Epithelial cell of prostate (primary cell): ENCODE measurements at regions not wholly inside any gene's neighbourhood (a gene's known extent, or its start where the extent isn't known, plus 50 kb on each side); places are given as distances from the start of the nearest gene placed in this dataset.

Experiments
- DNase-seq: peaks from one replicate; pipeline ENCODE4 v3.0.0-alpha.2; 2011; ENCODE audit warnings: low read depth, low spot score
- H3K27ac ChIP-seq: fragments of 450-650 bp; 2 replicates; pipeline ENCODE4 v1.5.1; 2017; ENCODE audit warnings: mild to moderate bottlenecking

GRCh38 chr16:8229011-8229520 lies 361.2 kb downstream of the TMEM114 start:
- H3K27ac ChIP-seq = no peak overlapping the region
- no peak for DNase-seq

- no peak overlapping the region for H3K27ac ChIP-seq
- no peak for DNase-seq
Observed at GRCh38 chr16:8217201-8217600, 373.1 kb downstream of the TMEM114 start.

- no peak for DNase-seq
- H3K27ac ChIP-seq = no peak overlapping the region
Observed at GRCh38 chr16:8204769-8205168, 385.5 kb downstream of the TMEM114 start.

- no peak for DNase-seq
- H3K27ac ChIP-seq = no peak overlapping the region
Observed at GRCh38 chr16:8204096-8204495, 386.2 kb downstream of the TMEM114 start.

- DNase-seq = no peak
- no peak overlapping the region for H3K27ac ChIP-seq
Observed at GRCh38 chr16:8203101-8203500, 387.2 kb downstream of the TMEM114 start.

GRCh38 chr16:8200839-8201238 lies 389.5 kb downstream of the TMEM114 start:
- no peak overlapping the region for H3K27ac ChIP-seq
- DNase-seq = no peak

- no peak for DNase-seq
- H3K27ac ChIP-seq = no peak overlapping the region
Observed at GRCh38 chr16:8199390-8199789, 390.9 kb downstream of the TMEM114 start.

GRCh38 chr16:8194794-8195193 lies 395.5 kb downstream of the TMEM114 start:
- H3K27ac ChIP-seq = no peak overlapping the region

GRCh38 chr16:8188841-8189240 lies 401.5 kb downstream of the TMEM114 start:
- DNase-seq = no peak
- H3K27ac ChIP-seq = no peak overlapping the region

More at GRCh38 chr16:8194794-8195193, 395.5 kb downstream of the TMEM114 start:
- no peak for DNase-seq

- no peak for DNase-seq
- H3K27ac ChIP-seq = no peak overlapping the region
Observed at GRCh38 chr16:8187782-8188372, 402.4 kb downstream of the TMEM114 start.

- no peak overlapping the region for H3K27ac ChIP-seq
- no peak for DNase-seq
Observed at GRCh38 chr16:8184854-8185253, 405.5 kb downstream of the TMEM114 start.

- H3K27ac ChIP-seq = no peak overlapping the region
- no peak for DNase-seq
Observed at GRCh38 chr16:8183176-8184099, 406.9 kb downstream of the TMEM114 start.

GRCh38 chr16:8182761-8183160 lies 407.6 kb downstream of the TMEM114 start:
- no peak for DNase-seq
- no peak overlapping the region for H3K27ac ChIP-seq

GRCh38 chr16:8179615-8180014 lies 410.7 kb downstream of the TMEM114 start:
- DNase-seq = no peak
- no peak overlapping the region for H3K27ac ChIP-seq

GRCh38 chr16:8178271-8178670 lies 412.0 kb downstream of the TMEM114 start:
- H3K27ac ChIP-seq = no peak overlapping the region
- no peak for DNase-seq

GRCh38 chr16:8175411-8175810 lies 414.9 kb downstream of the TMEM114 start:
- H3K27ac ChIP-seq = no peak overlapping the region
- DNase-seq = no peak

- H3K27ac ChIP-seq = no peak overlapping the region
- peak; percentile 39 for DNase-seq
Observed at GRCh38 chr16:8173111-8173644, 417.1 kb downstream of the TMEM114 start.

GRCh38 chr16:8172551-8172950 lies 417.8 kb downstream of the TMEM114 start:
- DNase-seq = no peak
- H3K27ac ChIP-seq = no peak overlapping the region

GRCh38 chr16:8168016-8168415 lies 422.3 kb downstream of the TMEM114 start:
- H3K27ac ChIP-seq = no peak overlapping the region
- DNase-seq = no peak

- no peak for DNase-seq
- no peak overlapping the region for H3K27ac ChIP-seq
Observed at GRCh38 chr16:8167436-8167835, 422.9 kb downstream of the TMEM114 start.

- H3K27ac ChIP-seq = no peak overlapping the region
- DNase-seq = no peak
Observed at GRCh38 chr16:8158051-8158450, 432.3 kb downstream of the TMEM114 start.
